ENCODE measurements at regions not wholly inside any gene's neighbourhood (a gene's known extent, or its start where the extent isn't known, plus 50 kb on each side); places are given as distances from the start of the nearest gene placed in this dataset.

GRCh38 chrX:3257471-3257870 lies 89.0 kb downstream of the MXRA5 start:
- DNase-seq (ENCODE audit: low read depth) = no peak

DNA sequence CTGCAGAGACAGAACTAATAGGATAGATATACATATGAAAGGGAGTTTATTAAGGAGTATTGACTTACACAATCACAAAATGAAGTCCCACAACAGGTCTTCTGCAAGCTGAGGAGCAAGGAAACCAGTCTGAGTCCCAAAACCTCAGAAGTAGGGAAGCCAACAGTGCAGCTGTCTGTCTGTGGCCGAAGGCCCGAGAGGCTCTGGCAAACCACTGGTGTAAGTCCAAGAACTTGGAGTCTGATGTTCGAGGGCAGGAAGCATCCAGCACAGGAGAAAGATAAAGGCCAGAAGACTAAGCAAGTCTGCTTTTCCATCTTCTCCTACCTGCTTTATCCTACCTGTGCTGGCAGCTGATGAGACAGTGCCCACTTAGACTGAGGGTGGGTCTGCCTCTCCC lies 89.6 kb downstream of the MXRA5 start:
- no peak for DNase-seq (ENCODE audit: low read depth)

DNA sequence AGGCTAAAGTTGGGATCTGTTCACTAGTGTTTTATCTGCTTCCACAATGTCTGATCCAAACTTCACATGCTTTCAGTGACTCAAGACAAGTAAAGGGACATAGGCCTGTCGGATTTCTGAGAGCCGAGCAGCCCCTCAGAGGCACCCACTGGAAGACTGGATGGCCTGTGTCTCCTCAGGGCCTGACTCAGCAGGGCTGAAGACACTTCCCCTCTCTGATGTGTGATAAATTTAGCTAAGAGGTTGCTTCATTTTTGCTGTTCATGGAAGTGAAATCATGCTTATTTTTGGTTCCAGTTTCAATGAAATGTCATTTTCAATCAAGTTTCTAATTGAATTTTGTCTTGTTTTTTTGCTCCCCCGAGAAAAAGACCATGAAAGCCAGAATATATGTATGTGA lies 93.7 kb downstream of the MXRA5 start:
- no peak for DNase-seq (ENCODE audit: low read depth)

- DNase-seq (ENCODE audit: low read depth) = no peak
Measured at GRCh38 chrX:3250966-3251365, 95.5 kb downstream of the MXRA5 start.

GRCh38 chrX:3244955-3245354 lies 101.5 kb downstream of the MXRA5 start:
- no peak for DNase-seq (ENCODE audit: low read depth)

DNA sequence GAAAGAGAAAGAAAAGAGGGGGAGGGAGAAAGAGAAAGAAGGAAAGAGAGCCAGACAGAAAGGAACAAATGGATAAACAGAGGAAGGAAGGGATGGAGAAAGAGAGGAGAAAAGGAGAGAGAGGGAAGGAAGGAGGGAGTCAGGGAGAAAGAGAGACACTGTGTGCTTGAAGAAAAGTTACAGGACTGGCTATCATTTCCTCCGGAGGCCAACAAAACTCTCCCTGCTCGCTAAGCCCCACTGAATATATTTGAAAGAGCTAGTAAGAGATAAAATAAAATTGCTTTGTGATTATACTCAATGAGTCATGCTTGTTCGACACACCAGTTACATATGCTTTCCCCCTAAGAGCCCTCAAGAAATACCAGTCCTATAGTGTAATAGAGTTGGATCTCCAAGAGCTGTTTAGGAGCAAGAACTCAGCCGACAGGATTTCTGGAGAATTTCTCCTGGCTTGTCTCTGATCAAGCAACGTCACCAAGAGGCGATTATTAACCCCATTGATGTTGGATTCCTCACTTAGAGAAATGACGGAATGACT lies 102.2 kb downstream of the MXRA5 start:
- peak; percentile 49 for DNase-seq (ENCODE audit: low read depth)

DNA sequence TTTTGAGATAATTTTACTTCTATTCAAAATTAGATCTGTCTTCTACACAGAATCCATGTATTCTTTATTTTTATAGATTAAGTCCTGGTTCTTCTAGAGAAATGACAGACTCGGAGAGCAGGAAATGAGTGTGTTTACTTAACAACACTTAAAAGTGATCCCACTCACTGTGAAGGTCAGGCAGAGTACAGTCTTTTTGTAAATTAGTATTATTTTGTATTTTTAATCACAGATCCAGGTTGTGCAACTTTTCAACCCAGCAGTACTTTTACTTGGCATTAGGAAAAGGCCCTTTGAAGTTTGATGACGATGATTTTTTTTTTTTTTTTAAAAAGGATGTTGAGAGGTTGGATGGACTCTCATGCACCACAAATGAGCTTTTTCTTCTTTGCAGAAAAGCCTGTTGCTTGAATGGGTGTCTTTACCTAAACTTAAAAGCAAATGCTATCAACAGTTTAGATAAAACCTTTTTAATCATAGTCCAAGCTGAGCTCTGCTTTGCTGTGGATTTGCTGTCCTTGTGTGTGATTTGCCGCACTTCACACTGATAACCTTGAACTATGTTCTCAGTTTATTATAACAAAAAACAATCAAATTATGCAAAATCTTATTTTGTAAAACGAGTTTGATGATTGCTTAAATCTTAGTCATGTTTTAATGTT lies 114.1 kb downstream of the MXRA5 start:
- no peak for DNase-seq (ENCODE audit: low read depth)

- no peak for DNase-seq (ENCODE audit: low read depth)
Measured at GRCh38 chrX:3231766-3232165, 114.7 kb downstream of the MXRA5 start.

GRCh38 chrX:3230496-3230895 lies 116.0 kb downstream of the MXRA5 start:
- no peak for DNase-seq (ENCODE audit: low read depth)

DNA sequence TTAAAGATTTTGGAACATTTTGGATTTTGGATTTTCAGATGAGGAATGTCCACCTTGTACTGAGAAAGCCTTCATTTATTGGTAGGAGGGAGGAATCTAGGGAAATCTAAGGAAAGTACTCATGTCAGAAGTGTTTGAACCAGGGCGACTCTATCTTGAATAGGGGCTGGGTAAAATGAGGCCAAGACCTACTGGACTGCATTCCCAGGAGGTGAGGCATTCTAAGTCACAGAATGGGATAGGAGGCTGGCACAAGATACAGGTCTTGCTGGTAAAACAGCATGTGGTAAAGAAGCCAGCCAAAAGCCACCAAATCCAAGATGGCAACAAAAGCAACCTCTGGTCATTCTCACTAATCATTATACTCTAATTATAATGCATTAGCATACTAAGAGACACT lies 118.9 kb downstream of the MXRA5 start:
- DNase-seq (ENCODE audit: low read depth) = no peak

DNA sequence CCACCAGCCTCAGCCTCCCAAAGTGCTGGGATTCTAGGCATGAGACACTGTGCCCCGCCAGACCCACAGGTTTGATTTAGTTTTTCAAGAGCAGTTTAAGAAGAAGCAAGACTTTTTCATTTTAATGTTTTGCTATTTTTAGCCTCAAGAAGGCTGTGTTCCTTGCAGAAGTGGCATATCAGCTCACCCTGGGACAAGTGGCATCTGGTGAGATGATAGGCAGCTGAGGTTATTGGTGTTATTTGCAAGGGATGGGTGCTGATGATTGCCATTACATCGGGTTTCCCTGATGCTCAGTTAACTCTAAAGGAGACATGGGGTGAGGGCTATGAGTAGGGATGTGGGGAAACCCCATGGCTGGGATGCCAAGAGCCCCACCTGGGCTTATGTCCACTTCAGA lies 120.4 kb downstream of the MXRA5 start:
- DNase-seq (ENCODE audit: low read depth) = no peak

GRCh38 chrX:3221643-3222042 lies 124.8 kb downstream of the MXRA5 start:
- DNase-seq (ENCODE audit: low read depth) = no peak

- DNase-seq (ENCODE audit: low read depth) = no peak
Measured at GRCh38 chrX:3219667-3220066, 126.8 kb downstream of the MXRA5 start.

- DNase-seq (ENCODE audit: low read depth) = no peak
Measured at GRCh38 chrX:3219231-3219630, 127.2 kb downstream of the MXRA5 start.

GRCh38 chrX:3218442-3218841 lies 128.0 kb downstream of the MXRA5 start:
- no peak for DNase-seq (ENCODE audit: low read depth)

DNA sequence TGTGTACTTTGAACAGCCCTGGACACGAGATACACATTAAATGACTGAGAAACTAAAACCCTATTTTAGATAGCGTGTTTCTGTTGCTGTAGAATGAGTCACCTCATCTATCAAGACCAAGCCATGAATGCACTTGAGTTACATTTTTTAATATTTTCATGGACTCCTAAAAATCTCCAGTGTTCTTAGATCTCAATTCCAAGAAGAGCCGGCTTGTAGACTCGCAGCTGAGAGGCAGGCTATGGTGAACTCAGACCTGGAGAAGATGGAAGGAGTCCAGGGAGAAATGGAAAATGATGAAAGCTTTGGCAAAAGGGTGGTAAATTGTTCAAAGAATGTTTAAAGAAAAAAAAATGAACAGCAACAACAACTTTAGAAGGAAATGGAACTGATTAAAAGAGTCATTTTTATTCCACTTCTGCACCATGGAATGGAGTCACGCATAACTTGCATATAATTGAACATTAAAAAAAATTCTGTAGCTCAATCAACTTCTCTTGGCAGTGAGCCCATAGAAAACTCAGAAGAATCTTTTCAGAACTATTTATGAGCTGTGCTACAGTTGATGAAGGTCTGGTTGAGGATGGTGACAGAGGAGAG lies 129.8 kb downstream of the MXRA5 start:
- DNase-seq (ENCODE audit: low read depth) = no peak

DNA sequence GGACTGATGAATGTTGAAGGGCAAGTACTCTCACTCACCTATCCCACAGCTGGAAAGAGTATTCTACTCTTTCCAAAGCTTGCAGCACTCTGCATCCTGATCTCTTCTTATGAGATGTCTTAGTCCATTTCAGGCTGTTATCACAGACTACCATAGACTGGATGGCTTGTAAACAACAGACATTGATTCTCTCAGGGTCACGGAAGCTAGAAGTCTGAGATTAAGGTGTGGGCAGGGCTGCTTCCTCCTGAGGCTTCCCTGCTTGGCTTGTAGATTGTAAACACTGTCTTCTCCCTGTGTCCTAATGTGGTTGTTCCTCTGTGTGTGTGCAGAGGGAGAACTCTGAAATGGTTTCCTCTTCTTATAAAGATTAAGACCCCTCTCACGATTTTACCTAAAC lies 131.2 kb downstream of the MXRA5 start:
- DNase-seq (ENCODE audit: low read depth) = no peak

DNA sequence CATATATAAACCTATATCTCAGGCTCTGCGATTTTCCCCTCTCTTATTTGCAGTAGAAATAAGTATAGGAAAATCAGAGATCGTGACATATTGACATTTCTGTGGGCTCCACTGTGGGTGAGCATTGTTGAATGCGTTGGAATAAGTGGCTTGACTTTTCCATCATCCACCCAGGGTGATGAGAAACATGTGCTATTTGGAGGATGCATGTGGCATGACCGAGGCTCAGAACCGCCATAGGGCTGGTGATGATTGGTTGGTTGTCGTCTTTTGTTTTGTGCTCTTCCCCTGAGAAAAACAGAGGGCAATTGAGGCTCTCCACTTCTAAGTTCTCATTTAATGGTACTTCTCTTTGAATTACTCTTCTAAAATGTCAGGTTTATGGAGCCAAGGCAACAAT lies 140.1 kb downstream of the MXRA5 start:
- DNase-seq (ENCODE audit: low read depth) = no peak

GRCh38 chrX:3204606-3205005 lies 141.8 kb downstream of the MXRA5 start:
- no peak for DNase-seq (ENCODE audit: low read depth)

DNA sequence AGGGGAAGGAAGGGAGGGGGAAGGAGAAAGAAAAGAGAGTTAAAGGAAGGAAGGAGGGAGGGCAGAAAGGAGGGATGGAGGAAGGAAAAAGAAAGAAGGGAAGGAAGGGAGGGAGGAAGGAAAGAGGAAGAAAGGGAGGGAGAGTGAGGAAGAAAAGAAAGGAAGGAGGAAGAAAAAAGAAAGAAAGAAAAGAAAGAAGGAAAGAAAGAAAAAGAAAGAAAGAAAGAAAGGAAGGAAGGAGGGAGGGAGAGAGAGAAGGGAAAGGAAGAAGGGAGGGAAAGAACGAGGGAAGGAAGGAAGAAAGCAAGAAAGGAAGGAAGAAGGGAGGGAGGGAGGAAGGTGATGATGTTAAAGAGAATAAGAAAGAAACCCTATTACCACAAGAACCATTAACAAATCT lies 150.6 kb downstream of the MXRA5 start:
- no peak for DNase-seq (ENCODE audit: low read depth)

DNA sequence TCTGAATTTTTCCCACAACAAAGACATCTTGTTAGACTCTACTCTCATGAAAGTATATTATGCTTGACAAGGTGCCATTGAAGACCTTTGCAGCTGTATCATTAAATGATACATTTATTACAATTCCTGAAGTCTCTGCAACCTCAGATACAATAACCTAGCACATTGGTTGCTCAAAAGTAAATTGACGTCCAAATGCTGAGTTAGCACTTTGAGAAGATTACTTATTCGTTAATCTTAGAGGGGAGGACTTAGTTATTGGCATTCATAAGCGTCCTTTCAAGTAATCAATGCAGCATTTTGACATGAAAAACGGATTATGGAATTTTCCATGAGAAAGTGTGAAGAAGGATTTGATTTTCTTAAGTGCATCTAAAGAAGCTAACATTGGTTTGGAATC lies 151.6 kb downstream of the ARSF start:
- no peak for DNase-seq (ENCODE audit: low read depth)

DNA sequence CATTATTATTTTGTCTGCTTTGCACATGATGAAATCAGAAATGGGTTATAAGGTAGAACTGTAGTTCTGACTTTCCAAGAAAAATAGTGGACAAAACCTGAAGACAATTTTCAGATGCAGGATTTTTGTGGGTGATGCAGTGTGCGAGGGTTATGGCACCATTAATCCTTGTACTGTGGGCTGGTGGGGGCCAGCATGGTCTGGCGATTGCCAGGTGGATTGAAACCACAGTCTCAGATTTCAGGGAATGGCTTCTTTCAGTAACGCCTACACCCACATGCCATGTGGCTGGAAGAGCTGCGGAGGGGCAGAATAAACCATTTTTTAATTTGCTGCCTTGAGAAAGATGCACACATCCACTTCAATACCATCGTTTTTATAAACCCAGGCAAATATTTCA lies 150.5 kb downstream of the ARSF start:
- DNase-seq (ENCODE audit: low read depth) = no peak

GRCh38 chrX:3191201-3191600 lies 149.9 kb downstream of the ARSF start:
- no peak for DNase-seq (ENCODE audit: low read depth)

All from fibroblast of the conjunctiva (primary cell).